Peyer's patch (tissue), 4 donors: ENCODE measurements at regions not wholly inside any gene's neighbourhood (a gene's known extent, or its start where the extent isn't known, plus 50 kb on each side); places are given as distances from the start of the nearest gene placed in this dataset.

Source experiments
- DNase-seq, 3 donors: peaks; one replicate each; pipeline ENCODE4 v3.0.0-alpha.2; 2017 to 2019
- H3K27ac ChIP-seq, 4 donors: fragments of 200-600 bp; sonication (generic); one replicate each; pipeline ENCODE4 v1.5.1; 2016 to 2019
- H3K27me3 ChIP-seq, 2 donors: fragments of 200-600 bp; sonication (generic); one replicate each; pipeline ENCODE4 v1.5.1; 2019
- H3K36me3 ChIP-seq, 3 donors: fragments of 200-600 bp; sonication (generic); one replicate each; pipeline ENCODE4 v1.5.1; 2016 to 2019
- H3K4me1 ChIP-seq, 4 donors: fragments of 200-600 bp; sonication (generic); one replicate each; pipeline ENCODE4 v1.5.1; 2016 to 2019
- H3K4me3 ChIP-seq, 4 donors: fragments of 200-600 bp; sonication (generic); 1 replicate in 3 of 4; 2 replicates in 1 of 4; pipeline ENCODE4 v1.5.1; 2016 to 2019; ENCODE audit warnings: mild to moderate bottlenecking in 1 of 4
- H3K9me3 ChIP-seq, 4 donors: fragments of 200-600 bp; sonication (generic); one replicate each; pipeline ENCODE4 v1.5.1; 2016 to 2019; ENCODE audit warnings: mild to moderate bottlenecking in 1 of 4
- CTCF ChIP-seq, 6 experiments: fragments of 450-650 bp in 4 of 6; fragments of 200-600 bp in 2 of 6; sonication (generic) in 1 of 6; IDR thresholded peaks; one replicate each; pipeline ENCODE4 v1.5.1; 2017 to 2019; ENCODE audit warnings: antibody characterized with exemption in 6 of 6, mild to moderate bottlenecking in 3 of 6, moderate library complexity in 1 of 6
- POLR2A ChIP-seq, 2 donors: fragments of 450-650 bp; IDR thresholded peaks; one replicate each; pipeline ENCODE4 v1.5.1; 2017; ENCODE audit warnings: antibody characterized with exemption in 2 of 2, mild to moderate bottlenecking in 2 of 2, moderate library complexity in 2 of 2

- Histone ChIP-seq H3K36me3 (no peaks in the 10 kb centered on the region), H3K27ac (no peak overlapping the region), H3K9me3 (no peaks in the 10 kb centered on the region), H3K4me3 (no peak overlapping the region), H3K27me3 (no peaks in the 10 kb centered on the region), H3K4me1 (peaks cover 0 to 12% (median 4%) of the 10 kb centered on the region in 4 donors)
- no peak for DNase-seq
- no peak for TF ChIP-seq POLR2A (IDR thresholded peaks at IDR 0.05)
- no peak for TF ChIP-seq CTCF (IDR thresholded peaks at IDR 0.05)
These were observed 143.9 kb upstream of the NCOR2 start for GRCh38 chr12:124711344-124711743.

GRCh38 chr12:124709722-124710687, 142.6 kb upstream of the NCOR2 start:
- peak overlapping the region in 1 of 4 donors; percentile 7 for H3K27ac ChIP-seq
- no peaks in the 10 kb centered on the region for H3K9me3 ChIP-seq
- H3K27me3 ChIP-seq, result no peaks in the 10 kb centered on the region
- no peak for DNase-seq
- peaks cover 0 to 12% (median 4%) of the 10 kb centered on the region in 4 donors for H3K4me1 ChIP-seq
- TF ChIP-seq POLR2A (IDR thresholded peaks at IDR 0.05) (no peak), CTCF (IDR thresholded peaks at IDR 0.05) (peak in 1 of 6 experiments; percentile 6)
- H3K4me3 ChIP-seq, result no peak overlapping the region
- no peaks in the 10 kb centered on the region for H3K36me3 ChIP-seq

GRCh38 chr12:124707316-124707715, 139.9 kb upstream of the NCOR2 start:
- no peaks in the 10 kb centered on the region for H3K36me3 ChIP-seq
- H3K27me3 ChIP-seq, result no peaks in the 10 kb centered on the region
- DNase-seq, result no peak
- TF ChIP-seq CTCF (IDR thresholded peaks at IDR 0.05) (no peak), POLR2A (IDR thresholded peaks at IDR 0.05) (no peak)
- H3K9me3 ChIP-seq, result no peaks in the 10 kb centered on the region
- H3K4me1 ChIP-seq, result no peaks in the 10 kb centered on the region
- no peak overlapping the region for H3K4me3 ChIP-seq
- no peak overlapping the region for H3K27ac ChIP-seq

- Histone ChIP-seq H3K4me1 (no peaks in the 10 kb centered on the region), H3K27me3 (no peaks in the 10 kb centered on the region), H3K36me3 (no peaks in the 10 kb centered on the region), H3K27ac (no peak overlapping the region), H3K9me3 (no peaks in the 10 kb centered on the region), H3K4me3 (no peak overlapping the region)
- TF ChIP-seq POLR2A (IDR thresholded peaks at IDR 0.05) (no peak), CTCF (IDR thresholded peaks at IDR 0.05) (no peak)
- DNase-seq, result no peak
These were observed 139.0 kb upstream of the NCOR2 start for GRCh38 chr12:124706363-124706762.

GRCh38 chr12:124705545-124706138, 138.2 kb upstream of the NCOR2 start:
- no peaks in the 10 kb centered on the region for H3K27me3 ChIP-seq

More at GRCh38 chr12:124705545-124706138, 138.2 kb upstream of the NCOR2 start:
- Histone ChIP-seq H3K4me3 (no peak overlapping the region), H3K27ac (no peak overlapping the region), H3K9me3 (no peaks in the 10 kb centered on the region), H3K4me1 (no peaks in the 10 kb centered on the region), H3K36me3 (no peaks in the 10 kb centered on the region)
- no peak for DNase-seq
- TF ChIP-seq CTCF (IDR thresholded peaks at IDR 0.05) (no peak), POLR2A (IDR thresholded peaks at IDR 0.05) (no peak)
